Nephron (organoid): ENCODE measurements at regions not wholly inside any gene's neighbourhood (a gene's known extent, or its start where the extent isn't known, plus 50 kb on each side); places are given as distances from the start of the nearest gene placed in this dataset.

ENCODE experiments used
- H3K27ac Mint-ChIP-seq, 3 experiments: 2 replicates each; pipeline ENCODE4 v1.8.0; 2020; ENCODE audit warnings: mixed read lengths in 3 of 3, mild to moderate bottlenecking in 2 of 3, moderate library complexity in 1 of 3
- H3K27me3 Mint-ChIP-seq: 2 replicates; pipeline ENCODE4 v1.8.0; 2021; ENCODE audit warnings: low read depth, mild to moderate bottlenecking, moderate library complexity, mixed read lengths
- H3K36me3 Mint-ChIP-seq: 2 replicates; pipeline ENCODE4 v1.8.0; 2020; ENCODE audit warnings: low read depth, mixed read lengths
- H3K4me1 Mint-ChIP-seq: 2 replicates; pipeline ENCODE4 v1.8.0; 2020; ENCODE audit warnings: mixed read lengths
- H3K4me3 Mint-ChIP-seq, 3 experiments: 2 replicates each; pipeline ENCODE4 v1.8.0; 2020; ENCODE audit warnings: mild to moderate bottlenecking in 3 of 3, mixed read lengths in 3 of 3, moderate library complexity in 2 of 3
- H3K9me3 Mint-ChIP-seq: 2 replicates; pipeline ENCODE4 v1.8.0; 2020; ENCODE audit warnings: mixed read lengths
- TF ChIP-seq, protein P1 (sequence below), 3 experiments: fragments of 200-600 bp; sonication (generic); IDR thresholded peaks; one replicate each; pipeline ENCODE4 v1.5.0; 2021; ENCODE audit warnings: antibody characterized with exemption in 3 of 3; ENCODE audit not compliant: unreplicated experiment in 3 of 3

DNA sequence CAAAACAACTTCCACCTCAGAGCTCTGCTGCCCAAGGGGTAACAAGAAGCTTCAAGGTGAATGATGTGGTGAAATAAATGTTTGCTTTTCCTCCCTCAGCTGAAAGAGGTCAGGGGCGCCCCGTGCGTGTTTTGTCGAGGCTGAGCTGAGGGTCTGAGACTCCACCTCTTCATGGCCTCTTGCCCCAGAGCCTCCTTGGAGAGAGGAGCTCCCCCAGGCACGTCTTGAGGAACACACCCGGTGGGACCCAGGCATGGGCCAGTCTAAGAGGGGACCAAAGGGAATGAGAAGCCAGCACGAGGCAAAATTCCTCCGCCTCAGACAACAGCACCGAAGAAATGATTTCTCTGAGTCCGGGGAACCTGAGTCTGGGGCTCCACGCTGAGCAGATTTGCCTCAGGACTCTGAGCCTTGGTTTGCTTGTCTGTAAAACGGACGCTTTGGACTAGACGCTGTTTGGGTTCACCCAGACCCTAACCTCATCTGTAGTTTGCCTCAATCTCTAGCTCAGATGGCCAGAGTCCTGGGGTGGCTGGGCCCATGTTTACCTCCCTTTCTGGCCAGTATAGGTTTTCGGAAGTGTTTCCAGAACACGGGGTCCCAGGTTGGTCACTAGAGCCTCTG is 56.4 kb upstream of the ODC1 start:
- peaks cover 10% of the 10 kb centered on the region for H3K27me3 Mint-ChIP-seq
- H3K4me1 Mint-ChIP-seq: peaks cover 12% of the 10 kb centered on the region
- TF ChIP-seq, protein P1, sequence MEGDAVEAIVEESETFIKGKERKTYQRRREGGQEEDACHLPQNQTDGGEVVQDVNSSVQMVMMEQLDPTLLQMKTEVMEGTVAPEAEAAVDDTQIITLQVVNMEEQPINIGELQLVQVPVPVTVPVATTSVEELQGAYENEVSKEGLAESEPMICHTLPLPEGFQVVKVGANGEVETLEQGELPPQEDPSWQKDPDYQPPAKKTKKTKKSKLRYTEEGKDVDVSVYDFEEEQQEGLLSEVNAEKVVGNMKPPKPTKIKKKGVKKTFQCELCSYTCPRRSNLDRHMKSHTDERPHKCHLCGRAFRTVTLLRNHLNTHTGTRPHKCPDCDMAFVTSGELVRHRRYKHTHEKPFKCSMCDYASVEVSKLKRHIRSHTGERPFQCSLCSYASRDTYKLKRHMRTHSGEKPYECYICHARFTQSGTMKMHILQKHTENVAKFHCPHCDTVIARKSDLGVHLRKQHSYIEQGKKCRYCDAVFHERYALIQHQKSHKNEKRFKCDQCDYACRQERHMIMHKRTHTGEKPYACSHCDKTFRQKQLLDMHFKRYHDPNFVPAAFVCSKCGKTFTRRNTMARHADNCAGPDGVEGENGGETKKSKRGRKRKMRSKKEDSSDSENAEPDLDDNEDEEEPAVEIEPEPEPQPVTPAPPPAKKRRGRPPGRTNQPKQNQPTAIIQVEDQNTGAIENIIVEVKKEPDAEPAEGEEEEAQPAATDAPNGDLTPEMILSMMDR (IDR thresholded peaks at IDR 0.05; ENCODE audit: unreplicated experiment in 3 of 3): no peak
- H3K9me3 Mint-ChIP-seq: no peaks in the 10 kb centered on the region
- no peak overlapping the region for H3K27ac Mint-ChIP-seq
- H3K4me3 Mint-ChIP-seq: no peak overlapping the region
- H3K36me3 Mint-ChIP-seq: no peaks in the 10 kb centered on the region

DNA sequence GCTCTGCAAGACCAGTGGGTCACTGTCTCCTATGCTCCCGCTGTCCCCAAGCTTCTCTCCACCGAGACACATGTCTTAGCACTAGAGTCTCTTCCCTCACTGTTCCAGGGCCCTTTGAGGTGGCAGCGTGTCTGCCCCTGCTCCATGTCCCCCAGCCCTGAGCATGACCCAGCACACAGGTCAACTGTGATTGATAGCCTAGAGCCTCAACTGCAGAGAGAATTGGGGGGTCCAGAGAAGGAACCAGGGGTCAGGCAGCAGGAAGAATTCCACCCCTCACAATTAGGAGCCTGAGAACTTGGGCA is 54.6 kb upstream of the ODC1 start:
- H3K27me3 Mint-ChIP-seq: peaks cover 23% of the 10 kb centered on the region
- H3K4me3 Mint-ChIP-seq: no peak overlapping the region
- no peaks in the 10 kb centered on the region for H3K36me3 Mint-ChIP-seq
- TF ChIP-seq, protein P1 (IDR thresholded peaks at IDR 0.05; ENCODE audit: unreplicated experiment in 3 of 3): no peak
- no peak overlapping the region for H3K27ac Mint-ChIP-seq
- peaks cover 24% of the 10 kb centered on the region for H3K4me1 Mint-ChIP-seq
- no peaks in the 10 kb centered on the region for H3K9me3 Mint-ChIP-seq

DNA sequence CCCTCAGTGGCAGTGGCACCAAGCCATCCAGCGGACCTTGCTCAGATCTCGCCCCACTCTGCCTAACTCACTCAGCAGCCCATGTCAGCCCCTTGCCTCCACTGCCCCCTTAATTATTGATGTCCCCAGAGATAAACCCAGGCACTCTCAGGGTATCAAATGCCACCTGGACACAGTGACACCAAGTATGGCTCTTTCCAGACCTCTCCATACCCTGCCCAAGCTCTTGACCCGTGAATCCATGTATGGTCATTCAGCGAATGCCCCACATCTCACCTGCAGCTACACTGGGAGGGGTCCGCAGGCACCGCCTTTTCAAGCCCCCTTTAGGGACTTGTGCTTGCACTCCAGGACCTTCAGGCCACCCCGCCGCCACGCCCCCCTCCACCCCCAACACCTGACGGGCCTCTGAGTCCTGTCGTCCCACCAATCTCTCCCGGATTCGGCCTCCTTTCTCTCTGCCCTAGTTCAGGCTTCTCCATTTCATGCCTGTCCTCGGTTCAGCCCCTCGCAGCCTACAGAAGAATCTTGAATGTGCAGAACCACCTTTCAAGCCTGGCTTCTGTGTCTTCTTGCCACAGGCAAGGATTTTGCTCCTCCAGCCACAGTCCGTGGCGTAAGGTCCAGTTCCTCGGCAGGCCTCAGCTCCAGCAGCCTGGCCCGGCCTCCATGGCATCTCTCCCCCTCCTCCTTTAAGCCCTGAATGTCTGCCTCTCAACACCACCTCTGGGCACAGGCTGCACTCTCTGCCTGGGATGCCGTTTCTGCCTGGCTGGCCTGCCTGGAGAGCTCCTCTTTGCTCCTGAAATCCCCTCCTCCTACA is 54.1 kb upstream of the ODC1 start:
- H3K36me3 Mint-ChIP-seq: no peaks in the 10 kb centered on the region
- H3K4me3 Mint-ChIP-seq: no peak overlapping the region
- peak overlapping the region in 1 of 3 experiments; percentile 55 for H3K27ac Mint-ChIP-seq
- H3K27me3 Mint-ChIP-seq: peaks cover 24% of the 10 kb centered on the region
- no peaks in the 10 kb centered on the region for H3K9me3 Mint-ChIP-seq
- H3K4me1 Mint-ChIP-seq: peaks cover 24% of the 10 kb centered on the region
- TF ChIP-seq, protein P1 (IDR thresholded peaks at IDR 0.05; ENCODE audit: unreplicated experiment in 3 of 3): no peak

DNA sequence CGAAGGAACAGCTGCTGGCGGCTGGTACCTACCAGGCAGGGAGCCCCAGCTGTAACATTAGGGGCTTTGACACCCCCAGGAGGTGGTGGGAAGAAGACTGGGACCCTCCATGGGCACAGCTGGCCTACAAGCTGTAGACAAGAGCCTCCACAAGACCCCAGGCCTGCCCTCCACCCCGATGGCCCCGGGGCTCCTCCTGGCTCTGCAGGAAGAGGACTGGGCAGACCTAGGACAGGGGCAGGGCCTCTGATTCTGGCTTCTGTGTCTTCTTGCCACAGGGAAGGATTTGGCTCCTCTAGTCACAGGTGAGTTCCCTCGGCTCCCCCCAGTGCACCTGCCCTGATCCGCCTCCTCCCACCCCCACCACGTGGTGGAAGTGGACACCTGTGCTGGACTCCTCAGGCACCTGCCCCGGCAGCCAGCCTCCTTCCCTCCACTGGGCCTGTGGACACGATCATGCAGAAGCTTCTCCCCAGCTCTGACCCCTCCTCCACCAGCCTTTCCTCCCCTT is 53.4 kb upstream of the ODC1 start:
- H3K36me3 Mint-ChIP-seq: no peaks in the 10 kb centered on the region
- TF ChIP-seq, protein P1 (IDR thresholded peaks at IDR 0.05; ENCODE audit: unreplicated experiment in 3 of 3): no peak

DNA sequence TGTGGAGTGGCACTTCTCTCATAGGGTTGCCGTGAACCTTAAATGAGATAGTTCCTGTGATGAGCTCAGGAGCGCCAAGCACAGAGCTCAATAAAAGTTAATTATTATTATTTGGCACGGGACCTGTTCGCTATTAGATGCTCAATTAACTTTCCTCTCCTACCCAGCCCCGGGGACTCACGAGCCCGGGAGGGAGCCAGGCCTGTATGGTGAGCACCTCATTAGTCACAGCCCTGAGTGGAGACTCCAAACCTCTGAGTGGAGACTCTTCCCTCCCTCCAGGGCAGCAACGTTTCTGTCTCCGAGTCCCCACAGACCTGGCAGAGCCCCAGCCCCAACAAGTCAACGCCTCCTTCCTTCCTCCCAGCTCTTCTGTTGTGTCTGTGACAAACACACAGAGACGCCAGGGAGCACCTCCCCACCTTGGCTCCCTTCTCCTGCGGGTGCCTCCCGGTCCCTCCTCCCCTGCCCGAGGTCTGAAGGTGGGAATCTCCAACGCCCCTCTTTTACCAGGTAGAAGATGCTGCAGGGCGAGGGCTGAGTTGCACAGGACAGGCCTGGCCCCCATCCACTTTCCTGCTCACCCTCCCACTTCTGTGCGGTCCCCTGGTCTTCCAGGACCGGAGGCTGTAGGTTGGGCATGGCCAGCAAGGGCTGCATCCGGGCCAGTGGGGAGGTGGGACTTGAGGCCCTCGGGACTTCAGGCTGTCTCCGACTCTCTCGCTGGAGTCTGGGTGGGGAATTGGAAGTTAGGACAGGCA is 52.7 kb upstream of the ODC1 start:
- H3K36me3 Mint-ChIP-seq: no peaks in the 10 kb centered on the region
- no peak overlapping the region for H3K27ac Mint-ChIP-seq
- TF ChIP-seq, protein P1 (IDR thresholded peaks at IDR 0.05; ENCODE audit: unreplicated experiment in 3 of 3): no peak
- no peak overlapping the region for H3K4me3 Mint-ChIP-seq
- H3K4me1 Mint-ChIP-seq: peaks cover 24% of the 10 kb centered on the region
- H3K9me3 Mint-ChIP-seq: no peaks in the 10 kb centered on the region
- peaks cover 37% of the 10 kb centered on the region for H3K27me3 Mint-ChIP-seq

More for the DNA sequence above, 53.4 kb upstream of the ODC1 start:
- H3K9me3 Mint-ChIP-seq: no peaks in the 10 kb centered on the region
- H3K27me3 Mint-ChIP-seq: peaks cover 31% of the 10 kb centered on the region
- H3K27ac Mint-ChIP-seq: no peak overlapping the region
- H3K4me3 Mint-ChIP-seq: no peak overlapping the region
- H3K4me1 Mint-ChIP-seq: peaks cover 24% of the 10 kb centered on the region
